ENCODE measurements at regions not wholly inside any gene's neighbourhood (a gene's known extent, or its start where the extent isn't known, plus 50 kb on each side); places are given as distances from the start of the nearest gene placed in this dataset.

GRCh38 chr6:71403422-71404134 is 115.0 kb downstream of the OGFRL1 start:
- no peak overlapping the region for H3K27ac ChIP-seq (ENCODE audit: low read length)
- DNase-seq = no peak

GRCh38 chr6:71404145-71404966 is 115.7 kb downstream of the OGFRL1 start:
- H3K79me2 ChIP-seq (ENCODE audit: low read length) = no peaks in the 10 kb centered on the region
- no peaks in the 10 kb centered on the region for H4K20me1 ChIP-seq (ENCODE audit: insufficient read depth, low read length)
- H3K9me2 ChIP-seq (replicated peaks; ENCODE audit: insufficient read depth, low read length) = no peaks in the 10 kb centered on the region
- no peak overlapping the region for H3K4me2 ChIP-seq (ENCODE audit: low read depth, low read length)
- H3K9me3 ChIP-seq (replicated peaks; ENCODE audit: insufficient read depth, low read length) = no peaks in the 10 kb centered on the region
- no peak for DNase-seq
- H3K36me3 ChIP-seq (replicated peaks; ENCODE audit: insufficient read depth, low read length) = no peaks in the 10 kb centered on the region
- no peak overlapping the region for H2AFZ ChIP-seq (ENCODE audit: low read length)
- no peaks in the 10 kb centered on the region for H3K4me1 ChIP-seq (ENCODE audit: low read length)
- H3F3A ChIP-seq (ENCODE audit: insufficient read depth, low read length) = no peaks in the 10 kb centered on the region
- H3K4me3 ChIP-seq (ENCODE audit: low read length) = no peak overlapping the region
- TF ChIP-seq CTCF (IDR thresholded peaks at IDR 0.05; ENCODE audit: low read length) (no peak), EZH2 (optimal IDR thresholded peaks at IDR 0.05; ENCODE audit: low read depth, low read length) (no peak), EZH2phosphoT487 (IDR thresholded peaks at IDR 0.05; ENCODE audit: low read length) (no peak)
- H3K27me3 ChIP-seq (replicated peaks; ENCODE audit: insufficient read depth, low read length) = no peaks in the 10 kb centered on the region
- H3K27ac ChIP-seq (ENCODE audit: low read length) = no peak overlapping the region
- H3K9ac ChIP-seq (ENCODE audit: low read length) = no peak overlapping the region

More at GRCh38 chr6:71403422-71404134, 115.0 kb downstream of the OGFRL1 start:
- Histone ChIP-seq H3K4me2 (ENCODE audit: low read depth, low read length) (no peak overlapping the region), H3F3A (ENCODE audit: insufficient read depth, low read length) (no peaks in the 10 kb centered on the region), H3K36me3 (replicated peaks; ENCODE audit: insufficient read depth, low read length) (no peaks in the 10 kb centered on the region), H3K4me1 (ENCODE audit: low read length) (no peaks in the 10 kb centered on the region), H4K20me1 (ENCODE audit: insufficient read depth, low read length) (no peaks in the 10 kb centered on the region), H3K79me2 (ENCODE audit: low read length) (no peaks in the 10 kb centered on the region), H3K9me3 (replicated peaks; ENCODE audit: insufficient read depth, low read length) (no peaks in the 10 kb centered on the region), H3K9me2 (replicated peaks; ENCODE audit: insufficient read depth, low read length) (no peaks in the 10 kb centered on the region), H3K9ac (ENCODE audit: low read length) (no peak overlapping the region), H3K27me3 (replicated peaks; ENCODE audit: insufficient read depth, low read length) (no peaks in the 10 kb centered on the region), H2AFZ (ENCODE audit: low read length) (no peak overlapping the region), H3K4me3 (ENCODE audit: low read length) (no peak overlapping the region)
- no peak for TF ChIP-seq EZH2phosphoT487 (IDR thresholded peaks at IDR 0.05; ENCODE audit: low read length)
- no peak for TF ChIP-seq CTCF (IDR thresholded peaks at IDR 0.05; ENCODE audit: low read length)
- TF ChIP-seq EZH2 (optimal IDR thresholded peaks at IDR 0.05; ENCODE audit: low read depth, low read length) = no peak

GRCh38 chr6:71404967-71405278 is 116.3 kb downstream of the OGFRL1 start:
- no peak overlapping the region for H3K9ac ChIP-seq (ENCODE audit: low read length)

More at GRCh38 chr6:71404967-71405278, 116.3 kb downstream of the OGFRL1 start:
- no peaks in the 10 kb centered on the region for H3K36me3 ChIP-seq (replicated peaks; ENCODE audit: insufficient read depth, low read length)
- H3K9me2 ChIP-seq (replicated peaks; ENCODE audit: insufficient read depth, low read length) = no peaks in the 10 kb centered on the region
- no peak overlapping the region for H2AFZ ChIP-seq (ENCODE audit: low read length)
- TF ChIP-seq EZH2 (optimal IDR thresholded peaks at IDR 0.05; ENCODE audit: low read depth, low read length) = no peak
- TF ChIP-seq EZH2phosphoT487 (IDR thresholded peaks at IDR 0.05; ENCODE audit: low read length) = no peak
- TF ChIP-seq CTCF (IDR thresholded peaks at IDR 0.05; ENCODE audit: low read length) = no peak
- H3K79me2 ChIP-seq (ENCODE audit: low read length) = no peaks in the 10 kb centered on the region
- DNase-seq = no peak
- no peak overlapping the region for H3K4me2 ChIP-seq (ENCODE audit: low read depth, low read length)
- no peak overlapping the region for H3K27ac ChIP-seq (ENCODE audit: low read length)
- no peaks in the 10 kb centered on the region; the same call in 1 of the 2 replicates for H3K4me1 ChIP-seq (ENCODE audit: low read length)
- no peaks in the 10 kb centered on the region for H3F3A ChIP-seq (ENCODE audit: insufficient read depth, low read length)
- H3K27me3 ChIP-seq (replicated peaks; ENCODE audit: insufficient read depth, low read length) = no peaks in the 10 kb centered on the region
- no peak overlapping the region for H3K4me3 ChIP-seq (ENCODE audit: low read length)
- no peaks in the 10 kb centered on the region for H4K20me1 ChIP-seq (ENCODE audit: insufficient read depth, low read length)
- H3K9me3 ChIP-seq (replicated peaks; ENCODE audit: insufficient read depth, low read length) = no peaks in the 10 kb centered on the region

Data from MM.1S (cell line).